GM12875 (cell line): ENCODE measurements at regions not wholly inside any gene's neighbourhood (a gene's known extent, or its start where the extent isn't known, plus 50 kb on each side); places are given as distances from the start of the nearest gene placed in this dataset.

Experiments used
- H3K4me3 ChIP-seq: one replicate; pipeline ENCODE4 v1.5.1; 2011; ENCODE audit warnings: low read depth, low read length, control low read depth
- TF ChIP-seq, protein P1 (sequence below): IDR thresholded peaks from 2 replicates; pipeline ENCODE4 v1.5.1; 2011; ENCODE audit warnings: low read depth, mild to moderate bottlenecking, control low read depth, inconsistent platforms, low read length, moderate library complexity, borderline replicate concordance; ENCODE audit not compliant: insufficient read depth

- H3K4me3 ChIP-seq, result no peak overlapping the region
- TF ChIP-seq, protein P1, sequence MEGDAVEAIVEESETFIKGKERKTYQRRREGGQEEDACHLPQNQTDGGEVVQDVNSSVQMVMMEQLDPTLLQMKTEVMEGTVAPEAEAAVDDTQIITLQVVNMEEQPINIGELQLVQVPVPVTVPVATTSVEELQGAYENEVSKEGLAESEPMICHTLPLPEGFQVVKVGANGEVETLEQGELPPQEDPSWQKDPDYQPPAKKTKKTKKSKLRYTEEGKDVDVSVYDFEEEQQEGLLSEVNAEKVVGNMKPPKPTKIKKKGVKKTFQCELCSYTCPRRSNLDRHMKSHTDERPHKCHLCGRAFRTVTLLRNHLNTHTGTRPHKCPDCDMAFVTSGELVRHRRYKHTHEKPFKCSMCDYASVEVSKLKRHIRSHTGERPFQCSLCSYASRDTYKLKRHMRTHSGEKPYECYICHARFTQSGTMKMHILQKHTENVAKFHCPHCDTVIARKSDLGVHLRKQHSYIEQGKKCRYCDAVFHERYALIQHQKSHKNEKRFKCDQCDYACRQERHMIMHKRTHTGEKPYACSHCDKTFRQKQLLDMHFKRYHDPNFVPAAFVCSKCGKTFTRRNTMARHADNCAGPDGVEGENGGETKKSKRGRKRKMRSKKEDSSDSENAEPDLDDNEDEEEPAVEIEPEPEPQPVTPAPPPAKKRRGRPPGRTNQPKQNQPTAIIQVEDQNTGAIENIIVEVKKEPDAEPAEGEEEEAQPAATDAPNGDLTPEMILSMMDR, result no peak
Measured at GRCh38 chr1:168903237-168903830, 174.3 kb upstream of the DPT start.

GRCh38 chr1:168905633-168906032 lies 176.6 kb upstream of the DPT start:
- H3K4me3 ChIP-seq, result no peak overlapping the region
- TF ChIP-seq, protein P1, result no peak

DNA sequence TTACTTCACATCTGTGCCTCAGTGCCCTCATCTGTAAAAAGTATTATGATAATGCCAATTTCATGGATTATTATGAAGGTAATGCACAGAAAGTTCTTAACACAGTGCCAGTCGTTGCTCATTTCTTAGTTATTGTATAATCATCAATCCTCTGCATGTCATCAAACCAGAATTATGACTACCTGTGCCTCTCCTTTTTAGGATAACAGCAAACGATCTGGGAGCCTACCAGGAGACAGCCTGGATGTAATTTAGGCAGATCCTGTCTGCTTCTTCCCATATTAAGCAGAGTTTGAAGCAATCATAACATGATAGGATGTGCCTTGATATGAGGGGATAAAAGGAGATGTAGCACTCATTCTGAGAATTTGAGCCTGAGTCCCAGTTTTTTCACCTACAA lies 177.4 kb upstream of the DPT start:
- H3K4me3 ChIP-seq, result no peak overlapping the region
- TF ChIP-seq, protein P1, result no peak

GRCh38 chr1:168907053-168907452 lies 178.0 kb upstream of the DPT start:
- TF ChIP-seq, protein P1, result no peak
- H3K4me3 ChIP-seq, result no peak overlapping the region

- TF ChIP-seq, protein P1, result no peak
- no peak overlapping the region for H3K4me3 ChIP-seq
Measured at GRCh38 chr1:168907786-168908348, 178.9 kb upstream of the DPT start.

DNA sequence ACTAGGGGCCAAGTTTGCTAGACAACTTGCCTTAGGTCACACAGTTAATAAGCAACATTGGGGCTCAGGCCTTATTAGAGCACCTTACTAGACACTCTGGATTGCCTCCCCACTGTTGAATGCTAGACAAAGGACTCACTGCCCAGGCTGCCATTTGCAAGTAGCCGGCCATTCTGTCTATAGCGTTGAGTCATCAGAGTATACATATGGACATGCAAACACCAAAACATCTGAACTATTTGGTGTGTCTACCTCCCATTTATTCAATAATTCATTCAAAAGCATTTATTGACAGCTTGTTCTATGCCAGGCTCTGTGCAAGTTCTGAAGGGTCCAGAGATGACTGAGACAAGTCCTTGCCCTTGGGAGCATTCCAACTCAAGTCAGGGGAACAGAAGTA lies 181.4 kb upstream of the DPT start:
- H3K4me3 ChIP-seq, result no peak overlapping the region
- TF ChIP-seq, protein P1, result no peak

DNA sequence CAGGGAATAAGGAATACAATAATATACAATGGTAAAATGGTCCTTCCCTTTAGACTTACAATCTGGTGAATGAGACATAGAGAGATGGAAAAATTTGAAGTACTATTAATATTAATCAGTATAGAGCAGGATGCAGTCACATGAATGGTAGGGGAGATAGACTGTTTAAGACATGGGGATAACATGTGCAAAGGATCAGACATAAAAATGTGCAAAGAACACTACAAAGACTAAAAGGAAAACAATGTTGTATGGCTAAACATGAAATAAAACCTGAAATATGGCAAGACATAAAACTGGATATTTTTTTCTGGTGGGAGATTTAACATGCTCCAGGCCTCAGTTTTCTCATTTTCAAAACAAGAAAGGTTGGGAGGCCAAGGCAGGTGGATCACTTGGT lies 182.4 kb upstream of the DPT start:
- TF ChIP-seq, protein P1, result no peak
- no peak overlapping the region for H3K4me3 ChIP-seq
